Testis (tissue), 2 donors: ENCODE measurements at regions not wholly inside any gene's neighbourhood (a gene's known extent, or its start where the extent isn't known, plus 50 kb on each side); places are given as distances from the start of the nearest gene placed in this dataset.

Experiments
- CTCF ChIP-seq, 3 experiments: fragments of 450-650 bp in 2 of 3; fragments of 200-600 bp in 1 of 3; sonication (generic) in 1 of 3; IDR thresholded peaks; one replicate each; pipeline ENCODE4 v1.5.1; 2016 to 2019; ENCODE audit warnings: antibody characterized with exemption in 3 of 3, mild to moderate bottlenecking in 2 of 3, moderate library complexity in 1 of 3
- POLR2A ChIP-seq: fragments of 450-650 bp; IDR thresholded peaks from one replicate; pipeline ENCODE4 v1.6.1; 2017; ENCODE audit warnings: antibody characterized with exemption, mild to moderate bottlenecking, moderate library complexity

DNA sequence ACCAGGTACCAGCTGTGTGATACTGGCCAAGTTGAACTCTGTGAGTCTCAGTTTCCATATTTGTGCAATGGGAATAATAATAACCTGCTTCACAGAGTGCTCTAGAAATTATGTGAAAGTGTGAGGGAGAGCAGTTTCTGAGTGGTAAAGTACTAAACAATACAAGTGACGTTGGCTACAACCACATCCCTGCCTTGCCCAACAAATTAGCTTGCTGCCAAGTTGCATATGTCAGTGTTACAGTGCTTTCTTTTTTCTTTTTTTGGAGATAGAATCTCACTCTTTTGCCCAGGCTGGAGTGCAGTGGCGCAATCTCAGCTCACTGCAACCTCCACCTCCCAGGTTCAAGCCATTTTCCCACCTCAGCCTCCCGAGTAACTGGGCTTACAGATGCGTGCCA lies 533.6 kb upstream of the MEX3C start:
- TF ChIP-seq CTCF (IDR thresholded peaks at IDR 0.05) = no peak
- TF ChIP-seq POLR2A = no peak
